GM12875 (cell line): ENCODE measurements at regions not wholly inside any gene's neighbourhood (a gene's known extent, or its start where the extent isn't known, plus 50 kb on each side); places are given as distances from the start of the nearest gene placed in this dataset.

Experiments
- H3K4me3 ChIP-seq: one replicate; pipeline ENCODE4 v1.5.1; 2011; ENCODE audit warnings: low read depth, low read length, control low read depth
- CTCF ChIP-seq: IDR thresholded peaks from 2 replicates; pipeline ENCODE4 v1.5.1; 2011; ENCODE audit warnings: low read depth, mild to moderate bottlenecking, control low read depth, inconsistent platforms, low read length, moderate library complexity, borderline replicate concordance; ENCODE audit not compliant: insufficient read depth

DNA sequence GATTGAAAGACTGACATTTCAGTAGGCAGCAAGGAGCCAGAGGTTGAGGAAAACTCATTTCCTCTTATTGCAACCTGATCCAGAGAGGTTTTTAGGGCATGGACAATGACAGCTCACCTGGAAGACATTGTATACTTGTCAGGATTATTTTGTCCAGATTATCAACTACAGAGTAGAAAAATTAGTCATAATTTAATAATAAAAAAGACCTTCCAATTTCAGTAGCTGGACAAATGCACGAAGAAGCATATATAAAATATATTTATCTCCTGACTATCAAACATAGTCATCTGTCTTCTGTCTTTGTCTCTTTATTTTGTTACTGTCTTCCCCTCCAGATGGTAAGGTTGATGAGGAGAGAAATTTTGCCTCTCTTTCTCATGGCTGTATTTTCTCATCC lies 330.6 kb upstream of the RAG2 start:
- no peak for TF ChIP-seq CTCF
- no peak overlapping the region for H3K4me3 ChIP-seq

- H3K4me3 ChIP-seq = no peak overlapping the region
- TF ChIP-seq CTCF = no peak
These were observed 301.8 kb upstream of the RAG2 start for GRCh38 chr11:36899800-36900199.

DNA sequence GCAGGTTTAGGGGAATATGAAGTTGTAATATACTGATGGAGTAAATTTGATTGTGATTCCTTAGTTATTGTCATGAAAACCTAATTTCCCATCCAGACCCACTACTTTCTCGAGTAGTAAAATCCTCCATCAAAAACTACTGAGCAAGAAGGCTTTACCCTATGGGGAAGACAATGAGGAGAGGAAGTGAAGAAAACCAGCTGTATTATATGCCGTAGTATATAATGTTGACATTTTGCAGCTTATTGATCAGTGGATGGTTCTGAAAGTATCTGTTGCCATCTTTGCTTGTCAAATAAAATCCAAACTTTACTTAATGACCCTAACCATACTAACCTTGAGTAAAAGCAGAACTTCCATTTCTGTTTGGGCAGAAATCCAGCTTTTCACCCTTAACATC lies 292.8 kb upstream of the RAG2 start:
- no peak overlapping the region for H3K4me3 ChIP-seq
- no peak for TF ChIP-seq CTCF

DNA sequence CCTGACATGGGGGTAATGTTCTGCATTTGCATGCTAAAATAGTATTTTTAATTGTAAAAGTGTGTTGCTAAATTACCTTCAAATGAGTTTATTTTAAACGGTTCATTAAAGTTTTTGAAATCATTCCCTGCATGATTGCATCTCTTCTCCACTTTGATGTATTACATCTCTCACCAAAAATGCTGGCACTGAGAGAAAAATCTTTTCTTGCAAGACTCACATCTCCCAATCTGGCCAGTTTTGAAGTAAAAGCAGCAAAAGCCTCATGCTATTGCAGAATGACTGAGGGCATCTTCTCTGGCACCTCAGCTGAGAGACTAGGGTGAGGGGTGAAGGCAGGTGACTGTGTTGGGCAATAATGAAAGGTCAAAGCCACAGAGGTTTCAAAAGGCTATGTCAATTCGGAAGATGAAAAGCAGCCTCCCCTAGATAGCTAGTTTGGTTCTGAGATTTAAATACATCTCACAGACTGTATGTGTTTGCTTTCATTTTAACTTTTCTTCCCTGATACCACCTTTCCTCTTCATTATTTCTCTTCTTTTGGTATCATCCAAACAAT lies 292.2 kb upstream of the RAG2 start:
- no peak overlapping the region for H3K4me3 ChIP-seq
- TF ChIP-seq CTCF = no peak

DNA sequence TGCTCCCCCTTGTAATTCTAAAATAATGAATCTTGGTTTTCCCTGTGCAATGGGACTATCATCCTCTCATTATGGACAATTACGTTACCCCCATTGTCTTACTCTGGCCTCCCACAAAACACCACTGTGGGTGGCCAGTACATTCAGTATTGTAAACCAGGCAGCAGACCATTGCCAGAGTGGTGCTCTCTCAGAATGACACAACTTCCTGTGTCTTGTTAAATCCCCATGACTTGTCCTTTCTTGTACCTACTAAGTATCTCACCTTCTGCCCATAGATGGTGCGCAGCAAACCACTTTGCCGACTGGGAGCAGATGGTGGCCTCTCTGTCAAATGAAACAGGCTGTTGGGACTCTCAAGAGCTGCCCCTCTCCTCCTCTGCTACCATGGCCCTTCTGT lies 287.1 kb upstream of the RAG2 start:
- H3K4me3 ChIP-seq = no peak overlapping the region
- no peak for TF ChIP-seq CTCF

GRCh38 chr11:36878737-36879136 lies 280.7 kb upstream of the RAG2 start:
- no peak overlapping the region for H3K4me3 ChIP-seq
- no peak for TF ChIP-seq CTCF

- no peak overlapping the region for H3K4me3 ChIP-seq
- TF ChIP-seq CTCF = no peak
These were observed 279.1 kb upstream of the RAG2 start for GRCh38 chr11:36877149-36877548.
